Panc1 (cell line): ENCODE measurements at regions not wholly inside any gene's neighbourhood (a gene's known extent, or its start where the extent isn't known, plus 50 kb on each side); places are given as distances from the start of the nearest gene placed in this dataset.

Experiments used
- CTCF ChIP-seq: fragments of 450-650 bp; IDR thresholded peaks from 2 replicates; pipeline ENCODE4 v1.5.1; 2017; ENCODE audit warnings: mild to moderate bottlenecking
- POLR2AphosphoS5 ChIP-seq: IDR thresholded peaks from 2 replicates; pipeline ENCODE4 v1.6.1; 2012; ENCODE audit warnings: mild to moderate bottlenecking, low read depth, low read length, moderate library complexity

- TF ChIP-seq CTCF (no peak), POLR2AphosphoS5 (no peak)
Observed at GRCh38 chr9:7305677-7306076, 493.9 kb downstream of the DMAC1 start.
